HepG2 (cell line): ENCODE measurements at regions not wholly inside any gene's neighbourhood (a gene's known extent, or its start where the extent isn't known, plus 50 kb on each side); places are given as distances from the start of the nearest gene placed in this dataset.

Source experiments
- BRF2 ChIP-seq: sonication (generic); formaldehyde crosslinking; IDR thresholded peaks from 2 replicates; pipeline ENCODE4 v1.8.1; 2022; ENCODE audit warnings: mild to moderate bottlenecking, missing genetic modification reagents
- FOSL1 ChIP-seq: sonication (generic); formaldehyde crosslinking; IDR thresholded peaks from 2 replicates; pipeline ENCODE4 v1.9.0; 2021; ENCODE audit warnings: missing genetic modification reagents, borderline replicate concordance
- FOXK1 ChIP-seq: sonication (generic); formaldehyde crosslinking; IDR thresholded peaks from 2 replicates; pipeline ENCODE4 v1.4.0; 2020; ENCODE audit warnings: low read depth, missing genetic modification reagents, borderline replicate concordance
- GTF2F1 ChIP-seq: fragments of 150-350 bp; IDR thresholded peaks from 2 replicates; pipeline ENCODE4 v1.6.1; 2014; ENCODE audit warnings: low read length
- KLF12 ChIP-seq: sonication (generic); formaldehyde crosslinking; IDR thresholded peaks from 2 replicates; pipeline ENCODE4 v1.4.0; 2020; ENCODE audit warnings: missing genetic modification reagents, borderline replicate concordance
- MXI1 ChIP-seq: IDR thresholded peaks from 3 replicates; pipeline ENCODE4 v1.6.1; 2012; ENCODE audit warnings: low read depth, low read length, inconsistent platforms, borderline replicate concordance
- RFXANK ChIP-seq: IDR thresholded peaks from 2 replicates; pipeline ENCODE4 v1.6.1; 2016
- ZHX2 ChIP-seq, 2 experiments: sonication (generic) in 1 of 2; formaldehyde crosslinking in 1 of 2; IDR thresholded peaks; 2 replicates each; pipeline versions ENCODE4 v1.6.1 to v1.9.0; 2014 to 2022; ENCODE audit warnings: antibody characterized with exemption in 1 of 2, borderline replicate concordance in 1 of 2, inconsistent platforms in 1 of 2, low read depth in 1 of 2, missing genetic modification reagents in 1 of 2
- ZNF615 ChIP-seq: sonication (generic); formaldehyde crosslinking; IDR thresholded peaks from 2 replicates; pipeline ENCODE4 v1.5.0; 2020; ENCODE audit warnings: mild to moderate bottlenecking, missing genetic modification reagents, borderline replicate concordance

GRCh38 chr16:9598731-9599083, 507.3 kb downstream of the HAPSTR1 start (continued):
- TF ChIP-seq ZHX2 (IDR thresholded peaks at IDR 0.05; ENCODE audit: low read depth) (no peak), ZHX2 (CRISPR knock-in tag; IDR thresholded peaks at IDR 0.05; ENCODE audit: borderline replicate concordance) (no peak), RFXANK (CRISPR knock-in tag) (no peak), FOXK1 (CRISPR knock-in tag) (no peak), FOSL1 (no peak), GTF2F1 (no peak), ZNF615 (no peak), KLF12 (CRISPR knock-in tag) (no peak), BRF2 (no peak), MXI1 (no peak)
